ENCODE measurements at regions not wholly inside any gene's neighbourhood (a gene's known extent, or its start where the extent isn't known, plus 50 kb on each side); places are given as distances from the start of the nearest gene placed in this dataset.

- no peaks in the 10 kb centered on the region for H3K4me1 Mint-ChIP-seq (ENCODE audit: low read depth)
- no peak for TF ChIP-seq CTCF (IDR thresholded peaks at IDR 0.05)
- POLR2A ChIA-PET = interaction anchor here (0.6 kb wide), 1 partner anchor 549 kb away, joined by 3 read pairs; no protein-coding TSS in a partner anchor
- ATAC-seq = no peak
- H3K4me3 Mint-ChIP-seq = no peak overlapping the region
- intact Hi-C loops (cut with micrococcal nuclease) = no loop called here
- CTCF ChIA-PET = no interaction called here
- no peaks in the 10 kb centered on the region for H3K36me3 Mint-ChIP-seq (ENCODE audit: low read depth)
- no peak overlapping the region for H3K27ac Mint-ChIP-seq
- H3K27me3 Mint-ChIP-seq = no peaks in the 10 kb centered on the region
- DNase-seq = no peak
- no peaks in the 10 kb centered on the region for H3K9me3 Mint-ChIP-seq
Observed at GRCh38 chrX:145936769-145937168, 119.1 kb downstream of the SLITRK2 start.

- H3K4me3 Mint-ChIP-seq = no peak overlapping the region
- no peaks in the 10 kb centered on the region for H3K27me3 Mint-ChIP-seq
- DNase-seq (no peak), ATAC-seq (no peak)
- no peak for TF ChIP-seq CTCF (IDR thresholded peaks at IDR 0.05)
- H3K4me1 Mint-ChIP-seq (ENCODE audit: low read depth) = no peaks in the 10 kb centered on the region
- no peaks in the 10 kb centered on the region for H3K36me3 Mint-ChIP-seq (ENCODE audit: low read depth)
- ChIA-PET POLR2A (no interaction called here), CTCF (no interaction called here)
- no peaks in the 10 kb centered on the region for H3K9me3 Mint-ChIP-seq
- H3K27ac Mint-ChIP-seq = no peak overlapping the region
- intact Hi-C loops (cut with micrococcal nuclease) = no loop called here
Observed at GRCh38 chrX:145949056-145949455, 131.4 kb downstream of the SLITRK2 start.

GRCh38 chrX:145953628-145954027, 136.0 kb downstream of the SLITRK2 start:
- H3K9me3 Mint-ChIP-seq = no peaks in the 10 kb centered on the region
- no peaks in the 10 kb centered on the region for H3K27me3 Mint-ChIP-seq
- ChIA-PET POLR2A (no interaction called here), CTCF (no interaction called here)
- no peaks in the 10 kb centered on the region for H3K36me3 Mint-ChIP-seq (ENCODE audit: low read depth)
- DNase-seq (no peak), ATAC-seq (no peak)
- no peak overlapping the region for H3K4me3 Mint-ChIP-seq
- H3K4me1 Mint-ChIP-seq (ENCODE audit: low read depth) = no peaks in the 10 kb centered on the region
- no peak for TF ChIP-seq CTCF (IDR thresholded peaks at IDR 0.05)
- H3K27ac Mint-ChIP-seq = no peak overlapping the region
- intact Hi-C loops (cut with micrococcal nuclease) = no loop called here

- intact Hi-C loops (cut with micrococcal nuclease) = no loop called here
- no peak for ATAC-seq
- Mint-ChIP-seq H3K9me3 (peaks cover 14% of the 10 kb centered on the region), H3K27me3 (no peaks in the 10 kb centered on the region), H3K4me3 (no peak overlapping the region), H3K27ac (no peak overlapping the region), H3K4me1 (ENCODE audit: low read depth) (no peaks in the 10 kb centered on the region), H3K36me3 (ENCODE audit: low read depth) (no peaks in the 10 kb centered on the region)
- no peak for DNase-seq
- TF ChIP-seq CTCF (IDR thresholded peaks at IDR 0.05) = no peak
- ChIA-PET CTCF (no interaction called here), POLR2A (no interaction called here)
Observed at GRCh38 chrX:145990051-145990450, 172.4 kb downstream of the SLITRK2 start.

- intact Hi-C loops (cut with micrococcal nuclease) = no loop called here
- Mint-ChIP-seq H3K27me3 (no peaks in the 10 kb centered on the region), H3K36me3 (ENCODE audit: low read depth) (no peaks in the 10 kb centered on the region), H3K9me3 (no peaks in the 10 kb centered on the region), H3K27ac (no peak overlapping the region), H3K4me1 (ENCODE audit: low read depth) (no peaks in the 10 kb centered on the region), H3K4me3 (no peak overlapping the region)
- TF ChIP-seq CTCF (IDR thresholded peaks at IDR 0.05) = no peak
- ATAC-seq (no peak), DNase-seq (no peak)
- CTCF ChIA-PET = no interaction called here
- POLR2A ChIA-PET = no interaction called here
Observed at GRCh38 chrX:146006637-146007036, 189.0 kb downstream of the SLITRK2 start.

Data from activated CD8-positive, alpha-beta T cell treated with anti-CD3 and anti-CD28 coated beads for 36 hours (primary cell).